ENCODE measurements at regions not wholly inside any gene's neighbourhood (a gene's known extent, or its start where the extent isn't known, plus 50 kb on each side); places are given as distances from the start of the nearest gene placed in this dataset.

DNA sequence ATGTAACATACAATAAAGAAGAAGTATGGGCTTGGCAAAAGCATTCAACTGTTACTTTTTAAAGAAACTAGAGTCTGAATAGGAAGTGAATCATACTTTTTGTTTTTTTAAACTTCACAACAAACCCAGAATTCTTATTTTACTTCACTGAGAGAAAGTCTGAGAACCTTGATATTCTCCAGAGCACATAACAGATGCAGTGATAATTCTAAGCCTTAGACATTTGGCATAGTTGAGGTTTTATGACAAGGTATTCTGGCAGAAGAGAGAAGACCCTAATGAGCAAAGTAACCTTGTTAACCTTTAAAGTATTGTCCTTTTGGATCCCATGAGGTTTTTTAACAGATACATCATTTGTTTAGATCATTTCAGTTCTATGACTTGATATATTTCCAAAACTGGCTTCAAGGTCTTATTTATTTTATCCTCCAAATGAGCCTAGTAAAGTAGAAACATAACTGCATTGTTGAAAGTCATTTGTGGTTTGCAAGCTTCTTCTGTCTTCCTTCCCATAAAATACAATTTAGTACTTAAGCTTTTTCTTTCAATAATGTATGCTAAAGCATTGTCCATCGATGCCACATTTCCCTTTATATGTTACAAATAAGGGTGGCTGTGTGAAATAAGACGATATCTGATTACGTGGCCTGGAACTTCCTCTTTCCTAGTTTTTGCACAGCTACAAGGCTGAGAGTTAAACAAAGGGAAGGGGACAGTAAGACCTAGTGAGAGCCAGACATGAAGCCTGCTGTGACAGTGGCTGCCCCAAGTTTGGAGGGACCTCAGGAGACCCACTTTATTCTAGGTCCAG lies 86.1 kb upstream of the ITPRID2 start:
- ChIA-PET SMC1A (ENCODE audit: uncharacterized antibody, unreplicated experiment) (no interaction called here), POLR2A (no interaction called here), CTCF (interaction anchor here (1.2 kb wide), 1 partner anchor 41 kb away, joined by 3 read pairs; no protein-coding TSS in a partner anchor), RAD21 (ENCODE audit: unreplicated experiment) (no interaction called here)
- no peak overlapping the region for H3K4me3 ChIP-seq
- H3K36me3 ChIP-seq (ENCODE audit: control insufficient read depth in 2 of 2, insufficient read depth in 2 of 2, low read length in 1 of 2), result no peaks in the 10 kb centered on the region
- H3K9me3 ChIP-seq (replicated peaks; ENCODE audit: control insufficient read depth, insufficient read depth, low read length), result no peaks in the 10 kb centered on the region
- no peak overlapping the region for H3K9ac ChIP-seq (ENCODE audit: control insufficient read depth, insufficient read depth, low read length)
- H3K4me1 ChIP-seq (ENCODE audit: control insufficient read depth, insufficient read depth, low read length), result no peaks in the 10 kb centered on the region
- ATAC-seq (no peak), FAIRE-seq (no peak), DNase-seq (ENCODE audit: low read depth, low spot score) (no peak)
- TF ChIP-seq ZNF24 (IDR thresholded peaks at IDR 0.05) (no peak), SREBF2 (IDR thresholded peaks at IDR 0.05; ENCODE audit: low read length) (no peak), MYB (IDR thresholded peaks at IDR 0.05; ENCODE audit: borderline replicate concordance, low read depth, low read length) (no peak), MTA3 (IDR thresholded peaks at IDR 0.05; ENCODE audit: borderline replicate concordance, low read length) (no peak), IKZF2 (IDR thresholded peaks at IDR 0.05) (no peak), NFXL1 (IDR thresholded peaks at IDR 0.05; ENCODE audit: borderline replicate concordance) (no peak), SP1 (IDR thresholded peaks at IDR 0.05; ENCODE audit: low read depth, low read length) (no peak), BCL11A (IDR thresholded peaks at IDR 0.05; ENCODE audit: low read depth, low read length) (no peak)
- TF ChIP-seq, protein P1, sequence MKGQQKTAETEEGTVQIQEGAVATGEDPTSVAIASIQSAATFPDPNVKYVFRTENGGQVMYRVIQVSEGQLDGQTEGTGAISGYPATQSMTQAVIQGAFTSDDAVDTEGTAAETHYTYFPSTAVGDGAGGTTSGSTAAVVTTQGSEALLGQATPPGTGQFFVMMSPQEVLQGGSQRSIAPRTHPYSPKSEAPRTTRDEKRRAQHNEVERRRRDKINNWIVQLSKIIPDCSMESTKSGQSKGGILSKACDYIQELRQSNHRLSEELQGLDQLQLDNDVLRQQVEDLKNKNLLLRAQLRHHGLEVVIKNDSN (IDR thresholded peaks at IDR 0.05; ENCODE audit: borderline replicate concordance, extremely low read length, insufficient read depth, low read depth, low read length), result no peak
- TF ChIP-seq, protein P2, sequence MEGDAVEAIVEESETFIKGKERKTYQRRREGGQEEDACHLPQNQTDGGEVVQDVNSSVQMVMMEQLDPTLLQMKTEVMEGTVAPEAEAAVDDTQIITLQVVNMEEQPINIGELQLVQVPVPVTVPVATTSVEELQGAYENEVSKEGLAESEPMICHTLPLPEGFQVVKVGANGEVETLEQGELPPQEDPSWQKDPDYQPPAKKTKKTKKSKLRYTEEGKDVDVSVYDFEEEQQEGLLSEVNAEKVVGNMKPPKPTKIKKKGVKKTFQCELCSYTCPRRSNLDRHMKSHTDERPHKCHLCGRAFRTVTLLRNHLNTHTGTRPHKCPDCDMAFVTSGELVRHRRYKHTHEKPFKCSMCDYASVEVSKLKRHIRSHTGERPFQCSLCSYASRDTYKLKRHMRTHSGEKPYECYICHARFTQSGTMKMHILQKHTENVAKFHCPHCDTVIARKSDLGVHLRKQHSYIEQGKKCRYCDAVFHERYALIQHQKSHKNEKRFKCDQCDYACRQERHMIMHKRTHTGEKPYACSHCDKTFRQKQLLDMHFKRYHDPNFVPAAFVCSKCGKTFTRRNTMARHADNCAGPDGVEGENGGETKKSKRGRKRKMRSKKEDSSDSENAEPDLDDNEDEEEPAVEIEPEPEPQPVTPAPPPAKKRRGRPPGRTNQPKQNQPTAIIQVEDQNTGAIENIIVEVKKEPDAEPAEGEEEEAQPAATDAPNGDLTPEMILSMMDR (IDR thresholded peaks at IDR 0.05 in 2 of 3, conservative IDR thresholded peaks at IDR 0.05 in 1 of 3; ENCODE audit: control insufficient read depth in 2 of 3, extremely low read depth in 1 of 3, insufficient read depth in 1 of 3, low read depth in 3 of 3, low read length in 3 of 3), result no peak
- 0% methylated on average over 3 of the region's 3 CpGs for WGBS (ENCODE audit: insufficient coverage, insufficient replicate concordance, low lambda C conversion rate, missing lambda C conversion rate)
- intact Hi-C loops (cut with micrococcal nuclease; ENCODE audit: unreplicated experiment) (no loop called here), in situ Hi-C loops (cut with MboI) (no loop called here)
- no peak overlapping the region for H3K4me2 ChIP-seq (ENCODE audit: control insufficient read depth, insufficient read depth)
- no peaks in the 10 kb centered on the region for H4K20me1 ChIP-seq (ENCODE audit: control insufficient read depth, insufficient read depth)
- H3K79me2 ChIP-seq (ENCODE audit: control insufficient read depth, insufficient read depth, low read length), result no peaks in the 10 kb centered on the region
- H3K27me3 ChIP-seq (replicated peaks in 1 of 2; ENCODE audit: control insufficient read depth in 2 of 2, insufficient read depth in 2 of 2, low read length in 1 of 2), result no peaks in the 10 kb centered on the region; a peak in 1 of 4 replicates
- no peak overlapping the region for H3K27ac ChIP-seq (ENCODE audit: control insufficient read depth, insufficient read depth)
- H2AFZ ChIP-seq (ENCODE audit: control insufficient read depth, low read depth, low read length), result no peak overlapping the region
- no TSS peak for BruUV-seq (replicated peaks)

Measured in GM12878 (cell line).